T1000 (cell line): ENCODE measurements at regions not wholly inside any gene's neighbourhood (a gene's known extent, or its start where the extent isn't known, plus 50 kb on each side); places are given as distances from the start of the nearest gene placed in this dataset.
A peak's percentile ranks its signal among the peaks of the same experiment; 100 is the strongest.

ENCODE experiments used
- DNase-seq: peaks from one replicate; lab custom pipeline; 2025; ENCODE audit warnings: mixed read lengths; lab: John Stamatoyannopoulos, UW

GRCh38 chrX:16222151-16222550 lies 54.9 kb downstream of the MAGEB17 start:
- DNase-seq: peak; percentile 13

GRCh38 chrX:16223385-16223784 lies 56.1 kb downstream of the MAGEB17 start:
- DNase-seq: no peak

GRCh38 chrX:16239211-16239610 lies 71.9 kb downstream of the MAGEB17 start:
- no peak for DNase-seq

GRCh38 chrX:16240231-16240905 lies 73.1 kb downstream of the MAGEB17 start:
- DNase-seq: no peak

GRCh38 chrX:16240968-16241367 lies 73.7 kb downstream of the MAGEB17 start:
- DNase-seq: no peak

- DNase-seq: no peak
Observed at GRCh38 chrX:16250296-16250695, 83.0 kb downstream of the MAGEB17 start.

- no peak for DNase-seq
Observed at GRCh38 chrX:16251782-16252181, 84.5 kb downstream of the MAGEB17 start.

GRCh38 chrX:16258882-16259281 lies 91.6 kb downstream of the MAGEB17 start:
- no peak for DNase-seq

GRCh38 chrX:16267431-16267830 lies 100.2 kb downstream of the MAGEB17 start:
- no peak for DNase-seq

GRCh38 chrX:16268206-16268605 lies 100.9 kb downstream of the MAGEB17 start:
- no peak for DNase-seq

GRCh38 chrX:16278927-16279326 lies 111.6 kb downstream of the MAGEB17 start:
- DNase-seq: no peak

GRCh38 chrX:16282209-16282608 lies 114.9 kb downstream of the MAGEB17 start:
- no peak for DNase-seq

- no peak for DNase-seq
Observed at GRCh38 chrX:16284842-16285241, 117.6 kb downstream of the MAGEB17 start.

- no peak for DNase-seq
Observed at GRCh38 chrX:16290997-16291396, 123.7 kb downstream of the MAGEB17 start.

GRCh38 chrX:16300831-16301230 lies 133.6 kb downstream of the MAGEB17 start:
- DNase-seq: no peak

GRCh38 chrX:16304751-16305150 lies 137.5 kb downstream of the MAGEB17 start:
- DNase-seq: no peak

GRCh38 chrX:16305187-16305586 lies 137.9 kb downstream of the MAGEB17 start:
- no peak for DNase-seq

- no peak for DNase-seq
Observed at GRCh38 chrX:16307950-16308349, 140.7 kb downstream of the MAGEB17 start.

GRCh38 chrX:16308773-16309172 lies 141.5 kb downstream of the MAGEB17 start:
- no peak for DNase-seq

- no peak for DNase-seq
Observed at GRCh38 chrX:16310326-16310725, 143.0 kb downstream of the MAGEB17 start.

GRCh38 chrX:16311671-16312070 lies 144.4 kb downstream of the MAGEB17 start:
- DNase-seq: no peak

- DNase-seq: no peak
Observed at GRCh38 chrX:16312761-16313623, 145.7 kb downstream of the MAGEB17 start.

GRCh38 chrX:16316331-16316730 lies 149.1 kb downstream of the MAGEB17 start:
- DNase-seq: no peak
